ENCODE measurements at regions not wholly inside any gene's neighbourhood (a gene's known extent, or its start where the extent isn't known, plus 50 kb on each side); places are given as distances from the start of the nearest gene placed in this dataset.
"Not testable (repeated sequence)": the region's sequence is repeated elsewhere in the genome, so short reads cannot be mapped to it uniquely, and the experiment has no call there.

DNA sequence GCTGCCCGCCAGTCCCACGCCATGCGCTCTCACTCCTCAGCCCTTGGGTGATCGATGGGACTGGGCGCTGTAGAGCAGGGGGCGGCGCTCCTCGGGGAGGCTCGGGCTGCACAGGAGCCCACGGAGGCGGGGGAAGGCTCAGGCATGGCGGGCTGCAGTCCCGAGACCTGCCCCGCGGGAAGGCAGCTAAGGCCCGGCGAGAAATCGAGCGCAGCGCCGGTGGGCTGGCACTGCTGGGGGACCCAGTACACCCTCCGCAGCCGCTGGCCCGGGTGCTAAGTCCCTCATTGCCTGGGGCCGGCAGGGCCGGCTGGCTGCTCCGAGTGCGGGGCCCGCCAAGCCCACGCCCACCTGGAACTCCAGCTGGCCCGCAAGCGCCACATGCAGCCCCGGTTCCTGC, 102.2 kb upstream of the PDE10A start:
- not testable (repeated sequence) for H3K4me3 ChIP-seq (ENCODE audit: low read length); H3K27ac ChIP-seq (ENCODE audit: low read length); H3K9ac ChIP-seq (ENCODE audit: low read length); H3K9me3 ChIP-seq (ENCODE audit: control insufficient read depth, low read depth, low read length); H3K27me3 ChIP-seq (ENCODE audit: control insufficient read depth, insufficient read depth, low read length); H3K4me1 ChIP-seq (ENCODE audit: control insufficient read depth, low read depth, low read length); H3K36me3 ChIP-seq (ENCODE audit: control insufficient read depth, low read depth, low read length)

DNA sequence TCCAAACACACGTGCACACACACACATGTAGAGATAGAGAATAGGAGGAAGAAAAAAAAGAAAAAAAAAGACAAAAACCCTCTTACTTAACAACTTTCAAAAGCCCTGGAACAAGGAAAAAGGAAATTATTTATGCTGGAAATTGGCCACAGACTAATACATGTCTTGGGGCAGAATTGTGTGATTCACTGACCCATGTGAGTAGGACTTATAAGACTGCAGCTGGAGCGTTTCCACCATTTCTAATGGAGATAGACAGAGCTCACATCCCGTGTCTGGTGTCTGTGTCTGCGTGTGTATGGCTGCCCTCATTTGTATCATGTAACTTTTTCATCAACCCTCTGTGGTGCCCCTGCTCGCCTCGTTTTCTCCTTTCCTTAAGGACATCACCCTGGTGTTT, 99.8 kb upstream of the PDE10A start:
- H3K9ac ChIP-seq (ENCODE audit: low read length), result no peak overlapping the region
- no peaks in the 10 kb centered on the region for H3K9me3 ChIP-seq (ENCODE audit: control insufficient read depth, low read depth, low read length)
- no peaks in the 10 kb centered on the region for H3K27me3 ChIP-seq (ENCODE audit: control insufficient read depth, insufficient read depth, low read length)
- H3K4me1 ChIP-seq (ENCODE audit: control insufficient read depth, low read depth, low read length), result no peaks in the 10 kb centered on the region
- no peak overlapping the region for H3K27ac ChIP-seq (ENCODE audit: low read length)
- no peaks in the 10 kb centered on the region for H3K36me3 ChIP-seq (ENCODE audit: control insufficient read depth, low read depth, low read length)
- H3K4me3 ChIP-seq (ENCODE audit: low read length), result no peak overlapping the region

DNA sequence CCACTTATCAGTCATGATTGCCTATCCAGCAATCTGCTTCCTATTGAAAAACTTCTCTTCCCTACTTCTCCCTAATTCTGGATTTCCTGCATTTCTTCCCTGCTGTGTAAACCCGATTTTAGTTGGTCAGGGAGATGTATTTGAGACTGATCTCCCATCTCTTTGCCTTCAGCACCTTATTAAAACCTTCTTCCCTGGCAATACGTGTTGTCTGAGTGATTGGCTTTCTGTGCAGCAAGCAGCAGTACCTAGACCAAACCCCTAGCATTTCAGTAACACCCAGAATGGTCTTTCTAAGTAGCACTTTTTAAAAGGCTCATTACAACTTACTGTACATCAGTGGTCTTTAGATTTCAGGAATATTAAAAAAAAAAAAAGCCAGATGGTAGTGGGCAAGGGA, 99.1 kb upstream of the PDE10A start:
- Histone ChIP-seq H3K4me3 (ENCODE audit: low read length) (no peak overlapping the region), H3K9ac (ENCODE audit: low read length) (no peak overlapping the region), H3K27ac (ENCODE audit: low read length) (no peak overlapping the region), H3K27me3 (ENCODE audit: control insufficient read depth, insufficient read depth, low read length) (no peaks in the 10 kb centered on the region), H3K36me3 (ENCODE audit: control insufficient read depth, low read depth, low read length) (no peaks in the 10 kb centered on the region), H3K9me3 (ENCODE audit: control insufficient read depth, low read depth, low read length) (no peaks in the 10 kb centered on the region), H3K4me1 (ENCODE audit: control insufficient read depth, low read depth, low read length) (no peaks in the 10 kb centered on the region)

DNA sequence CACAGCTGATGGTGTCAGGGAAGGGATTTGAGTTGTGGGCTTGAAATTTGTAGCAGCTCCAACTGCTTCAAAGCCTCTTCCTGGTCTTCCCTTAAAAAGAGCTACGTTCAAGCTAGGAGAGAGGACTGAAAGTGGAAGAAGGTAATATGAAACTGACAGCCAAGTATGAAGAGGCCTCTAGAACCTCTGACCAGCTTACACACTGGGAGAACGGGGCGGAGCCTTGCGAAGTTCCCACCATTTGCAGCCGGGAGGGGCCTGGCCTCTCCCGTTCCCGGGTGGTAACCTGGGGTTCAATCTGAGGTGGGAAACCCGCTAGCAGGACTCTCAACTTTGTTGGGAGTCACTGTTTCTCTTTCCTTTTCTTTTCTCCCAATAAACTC, 97.8 kb upstream of the PDE10A start:
- H3K27ac ChIP-seq (ENCODE audit: low read length), result no peak overlapping the region
- H3K9me3 ChIP-seq (ENCODE audit: control insufficient read depth, low read depth, low read length), result no peaks in the 10 kb centered on the region
- no peaks in the 10 kb centered on the region for H3K36me3 ChIP-seq (ENCODE audit: control insufficient read depth, low read depth, low read length)
- H3K27me3 ChIP-seq (ENCODE audit: control insufficient read depth, insufficient read depth, low read length), result no peaks in the 10 kb centered on the region
- no peaks in the 10 kb centered on the region for H3K4me1 ChIP-seq (ENCODE audit: control insufficient read depth, low read depth, low read length)
- no peak overlapping the region for H3K9ac ChIP-seq (ENCODE audit: low read length)
- no peak overlapping the region for H3K4me3 ChIP-seq (ENCODE audit: low read length)

DNA sequence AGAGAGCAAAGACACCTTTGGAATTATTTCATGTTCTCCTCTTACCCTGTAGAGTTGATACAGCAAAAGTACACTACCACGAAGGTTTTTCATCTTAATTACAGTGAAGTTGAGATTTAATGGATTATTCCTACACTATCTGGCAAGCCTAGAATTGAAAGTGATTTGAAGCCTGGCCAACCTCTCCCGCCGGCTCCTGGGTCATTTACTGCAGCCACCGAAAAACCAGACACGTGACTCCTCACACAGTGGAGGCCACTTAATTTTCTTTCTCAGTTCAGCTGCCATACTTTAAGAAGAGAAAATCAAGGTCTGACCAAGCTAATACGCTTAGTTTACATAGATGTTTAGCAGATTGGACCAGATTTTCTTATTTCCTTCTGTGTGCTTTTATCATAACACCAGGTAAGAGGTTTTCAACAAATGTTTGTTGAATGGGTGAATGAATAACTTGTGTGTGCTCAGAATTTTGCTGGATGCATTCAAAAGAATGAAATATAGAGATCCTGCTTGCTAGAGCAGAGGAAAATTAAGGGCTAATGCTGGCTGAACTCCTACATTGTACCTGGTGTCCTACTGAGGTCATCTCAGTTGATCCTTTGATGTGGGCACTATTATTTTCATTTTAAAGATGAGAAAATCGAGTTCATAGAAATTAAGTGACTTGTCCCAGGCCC, 97.2 kb upstream of the PDE10A start:
- Histone ChIP-seq H3K27ac (ENCODE audit: low read length) (no peak overlapping the region), H3K4me1 (ENCODE audit: control insufficient read depth, low read depth, low read length) (no peaks in the 10 kb centered on the region), H3K27me3 (ENCODE audit: control insufficient read depth, insufficient read depth, low read length) (no peaks in the 10 kb centered on the region), H3K36me3 (ENCODE audit: control insufficient read depth, low read depth, low read length) (no peaks in the 10 kb centered on the region), H3K4me3 (ENCODE audit: low read length) (no peak overlapping the region), H3K9ac (ENCODE audit: low read length) (no peak overlapping the region), H3K9me3 (ENCODE audit: control insufficient read depth, low read depth, low read length) (no peaks in the 10 kb centered on the region)

DNA sequence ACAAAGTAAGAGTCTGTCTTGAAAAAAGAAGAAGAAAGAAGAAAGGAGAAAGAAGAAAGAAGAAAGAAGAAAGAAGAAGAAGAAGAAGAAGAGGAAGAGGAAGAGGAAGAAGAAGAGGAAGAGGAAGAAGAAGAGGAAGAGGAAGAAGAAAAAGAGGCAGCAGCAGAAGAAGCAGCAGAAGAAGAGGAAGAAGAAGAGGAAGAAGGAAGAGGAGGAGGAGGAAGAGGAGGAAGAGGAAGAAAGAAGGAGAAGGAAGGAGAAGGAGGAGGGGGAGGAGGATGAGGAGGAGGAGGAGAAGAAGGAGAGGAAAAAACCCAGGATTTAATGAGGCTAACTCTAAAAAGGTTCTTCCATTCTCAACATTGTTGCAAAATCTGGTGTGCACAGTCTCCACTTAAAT, 95.4 kb upstream of the PDE10A start:
- Histone ChIP-seq H3K4me1 (ENCODE audit: control insufficient read depth, low read depth, low read length) (no peaks in the 10 kb centered on the region), H3K36me3 (ENCODE audit: control insufficient read depth, low read depth, low read length) (no peaks in the 10 kb centered on the region), H3K9ac (ENCODE audit: low read length) (no peak overlapping the region), H3K9me3 (ENCODE audit: control insufficient read depth, low read depth, low read length) (no peaks in the 10 kb centered on the region), H3K4me3 (ENCODE audit: low read length) (no peak overlapping the region), H3K27ac (ENCODE audit: low read length) (no peak overlapping the region), H3K27me3 (ENCODE audit: control insufficient read depth, insufficient read depth, low read length) (no peaks in the 10 kb centered on the region)

GRCh38 chr6:165755583-165755982, 92.5 kb upstream of the PDE10A start:
- Histone ChIP-seq H3K27ac (ENCODE audit: low read length) (no peak overlapping the region), H3K36me3 (ENCODE audit: control insufficient read depth, low read depth, low read length) (no peaks in the 10 kb centered on the region), H3K27me3 (ENCODE audit: control insufficient read depth, insufficient read depth, low read length) (no peaks in the 10 kb centered on the region), H3K9ac (ENCODE audit: low read length) (no peak overlapping the region), H3K9me3 (ENCODE audit: control insufficient read depth, low read depth, low read length) (no peaks in the 10 kb centered on the region), H3K4me1 (ENCODE audit: control insufficient read depth, low read depth, low read length) (no peaks in the 10 kb centered on the region), H3K4me3 (ENCODE audit: low read length) (no peak overlapping the region)

- H3K27ac ChIP-seq (ENCODE audit: low read length), result no peak overlapping the region
Observed at GRCh38 chr6:165753506-165753905, 90.5 kb upstream of the PDE10A start.

GRCh38 chr6:165752451-165752850, 89.4 kb upstream of the PDE10A start:
- Histone ChIP-seq H3K9ac (ENCODE audit: low read length) (no peak overlapping the region), H3K9me3 (ENCODE audit: control insufficient read depth, low read depth, low read length) (no peaks in the 10 kb centered on the region), H3K4me1 (ENCODE audit: control insufficient read depth, low read depth, low read length) (no peaks in the 10 kb centered on the region), H3K27ac (ENCODE audit: low read length) (no peak overlapping the region), H3K4me3 (ENCODE audit: low read length) (no peak overlapping the region), H3K27me3 (ENCODE audit: control insufficient read depth, insufficient read depth, low read length) (no peaks in the 10 kb centered on the region), H3K36me3 (ENCODE audit: control insufficient read depth, low read depth, low read length) (no peaks in the 10 kb centered on the region)

More at GRCh38 chr6:165753506-165753905, 90.5 kb upstream of the PDE10A start:
- Histone ChIP-seq H3K9ac (ENCODE audit: low read length) (no peak overlapping the region), H3K4me1 (ENCODE audit: control insufficient read depth, low read depth, low read length) (no peaks in the 10 kb centered on the region), H3K27me3 (ENCODE audit: control insufficient read depth, insufficient read depth, low read length) (no peaks in the 10 kb centered on the region), H3K4me3 (ENCODE audit: low read length) (no peak overlapping the region), H3K36me3 (ENCODE audit: control insufficient read depth, low read depth, low read length) (no peaks in the 10 kb centered on the region), H3K9me3 (ENCODE audit: control insufficient read depth, low read depth, low read length) (no peaks in the 10 kb centered on the region)

DNA sequence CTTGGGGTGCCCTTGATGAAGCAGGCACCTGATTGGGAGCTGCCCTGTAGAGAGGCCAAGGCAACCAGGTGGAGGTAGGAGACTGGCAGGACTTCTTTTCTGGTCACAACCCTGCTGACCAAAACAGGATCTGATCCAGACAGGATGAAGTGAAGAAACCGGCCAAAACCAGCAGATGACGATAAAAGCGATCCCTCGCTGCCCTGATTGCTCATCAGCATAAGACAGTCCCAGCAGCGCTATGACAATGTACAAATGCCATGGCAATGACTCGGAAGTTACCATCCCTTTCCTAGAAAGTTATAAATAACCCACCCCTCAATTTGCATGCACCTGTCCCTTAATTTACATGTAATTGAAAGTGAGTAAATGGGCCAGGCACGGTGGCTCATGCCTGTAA, 88.4 kb upstream of the PDE10A start:
- H3K27me3 ChIP-seq (ENCODE audit: control insufficient read depth, insufficient read depth, low read length), result no peaks in the 10 kb centered on the region
- no peak overlapping the region for H3K27ac ChIP-seq (ENCODE audit: low read length)
- H3K9me3 ChIP-seq (ENCODE audit: control insufficient read depth, low read depth, low read length), result no peaks in the 10 kb centered on the region
- H3K36me3 ChIP-seq (ENCODE audit: control insufficient read depth, low read depth, low read length), result no peaks in the 10 kb centered on the region
- H3K4me1 ChIP-seq (ENCODE audit: control insufficient read depth, low read depth, low read length), result no peaks in the 10 kb centered on the region
- no peak overlapping the region for H3K9ac ChIP-seq (ENCODE audit: low read length)
- H3K4me3 ChIP-seq (ENCODE audit: low read length), result no peak overlapping the region

DNA sequence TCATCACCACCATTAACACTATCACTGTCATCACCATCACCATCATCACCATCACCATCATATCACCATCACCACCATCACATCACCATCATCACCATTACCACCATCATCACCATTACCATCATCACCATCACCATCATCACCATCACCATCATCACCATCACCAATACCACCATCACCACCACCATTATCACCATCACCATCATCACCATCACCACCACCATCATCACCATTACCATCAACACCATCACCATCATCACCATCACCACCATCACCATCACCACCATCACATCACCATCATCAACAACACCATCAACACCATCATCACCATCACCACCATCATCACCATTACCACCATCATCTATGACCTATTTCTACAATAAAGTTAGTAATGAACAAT, 86.1 kb upstream of the PDE10A start:
- Histone ChIP-seq H3K4me1 (ENCODE audit: control insufficient read depth, low read depth, low read length) (no peaks in the 10 kb centered on the region), H3K4me3 (ENCODE audit: low read length) (no peak overlapping the region), H3K27ac (ENCODE audit: low read length) (no peak overlapping the region), H3K27me3 (ENCODE audit: control insufficient read depth, insufficient read depth, low read length) (no peaks in the 10 kb centered on the region), H3K9ac (ENCODE audit: low read length) (no peak overlapping the region), H3K36me3 (ENCODE audit: control insufficient read depth, low read depth, low read length) (no peaks in the 10 kb centered on the region), H3K9me3 (ENCODE audit: control insufficient read depth, low read depth, low read length) (no peaks in the 10 kb centered on the region)

GRCh38 chr6:165748390-165748789, 85.3 kb upstream of the PDE10A start:
- no peak overlapping the region for H3K9ac ChIP-seq (ENCODE audit: low read length)
- H3K27me3 ChIP-seq (ENCODE audit: control insufficient read depth, insufficient read depth, low read length), result no peaks in the 10 kb centered on the region
- H3K27ac ChIP-seq (ENCODE audit: low read length), result no peak overlapping the region
- H3K4me3 ChIP-seq (ENCODE audit: low read length), result no peak overlapping the region
- H3K9me3 ChIP-seq (ENCODE audit: control insufficient read depth, low read depth, low read length), result no peaks in the 10 kb centered on the region
- H3K36me3 ChIP-seq (ENCODE audit: control insufficient read depth, low read depth, low read length), result no peaks in the 10 kb centered on the region
- H3K4me1 ChIP-seq (ENCODE audit: control insufficient read depth, low read depth, low read length), result no peaks in the 10 kb centered on the region

Measured in iPS-18a (cell line).